Thyroid gland (tissue), 4 donors: ENCODE measurements at regions not wholly inside any gene's neighbourhood (a gene's known extent, or its start where the extent isn't known, plus 50 kb on each side); places are given as distances from the start of the nearest gene placed in this dataset.

ENCODE experiments used
- POLR2A ChIP-seq, 2 donors: fragments of 450-650 bp; IDR thresholded peaks; one replicate each; pipeline ENCODE4 v1.6.1; 2017; ENCODE audit warnings: antibody characterized with exemption in 2 of 2, mild to moderate bottlenecking in 2 of 2, moderate library complexity in 1 of 2
- TF ChIP-seq, protein P1 (sequence below), 6 experiments: fragments of 200-600 bp in 3 of 6; fragments of 450-650 bp in 3 of 6; sonication (generic) in 3 of 6; IDR thresholded peaks; one replicate each; pipeline ENCODE4 v1.5.1; 2016 to 2019; ENCODE audit warnings: antibody characterized with exemption in 6 of 6, mild to moderate bottlenecking in 2 of 6, inconsistent platforms in 1 of 6, moderate library complexity in 1 of 6

DNA sequence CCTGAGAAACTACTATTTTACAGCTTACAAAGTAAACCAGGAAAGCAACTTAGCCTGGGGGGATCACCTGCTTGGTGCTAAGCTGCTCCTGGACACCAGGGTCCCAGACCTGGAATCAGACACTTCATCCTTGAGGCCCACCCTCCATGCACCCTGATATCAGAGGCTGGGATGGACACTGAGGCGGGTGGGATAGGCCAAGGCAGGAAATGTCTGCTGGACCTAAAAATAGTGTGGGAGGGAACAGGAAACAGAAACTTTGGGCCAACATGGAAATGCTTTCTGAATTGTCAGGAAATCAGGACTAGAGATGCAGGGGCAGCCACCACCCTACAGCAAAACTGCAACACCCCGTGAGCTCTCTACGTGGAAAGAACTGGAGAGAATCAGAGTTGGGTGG is 101.5 kb upstream of the PODXL start:
- no peak for TF ChIP-seq POLR2A (IDR thresholded peaks at IDR 0.05)
- TF ChIP-seq, protein P1, sequence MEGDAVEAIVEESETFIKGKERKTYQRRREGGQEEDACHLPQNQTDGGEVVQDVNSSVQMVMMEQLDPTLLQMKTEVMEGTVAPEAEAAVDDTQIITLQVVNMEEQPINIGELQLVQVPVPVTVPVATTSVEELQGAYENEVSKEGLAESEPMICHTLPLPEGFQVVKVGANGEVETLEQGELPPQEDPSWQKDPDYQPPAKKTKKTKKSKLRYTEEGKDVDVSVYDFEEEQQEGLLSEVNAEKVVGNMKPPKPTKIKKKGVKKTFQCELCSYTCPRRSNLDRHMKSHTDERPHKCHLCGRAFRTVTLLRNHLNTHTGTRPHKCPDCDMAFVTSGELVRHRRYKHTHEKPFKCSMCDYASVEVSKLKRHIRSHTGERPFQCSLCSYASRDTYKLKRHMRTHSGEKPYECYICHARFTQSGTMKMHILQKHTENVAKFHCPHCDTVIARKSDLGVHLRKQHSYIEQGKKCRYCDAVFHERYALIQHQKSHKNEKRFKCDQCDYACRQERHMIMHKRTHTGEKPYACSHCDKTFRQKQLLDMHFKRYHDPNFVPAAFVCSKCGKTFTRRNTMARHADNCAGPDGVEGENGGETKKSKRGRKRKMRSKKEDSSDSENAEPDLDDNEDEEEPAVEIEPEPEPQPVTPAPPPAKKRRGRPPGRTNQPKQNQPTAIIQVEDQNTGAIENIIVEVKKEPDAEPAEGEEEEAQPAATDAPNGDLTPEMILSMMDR (IDR thresholded peaks at IDR 0.05) = no peak
